ENCODE measurements at regions not wholly inside any gene's neighbourhood (a gene's known extent, or its start where the extent isn't known, plus 50 kb on each side); places are given as distances from the start of the nearest gene placed in this dataset.
"Not testable (repeated sequence)": the region's sequence is repeated elsewhere in the genome, so short reads cannot be mapped to it uniquely, and the experiment has no call there.

- no peak for TF ChIP-seq CTCF (IDR thresholded peaks at IDR 0.05; ENCODE audit: low read depth, low read length, missing control alignments)
- no peak for DNase-seq
- H3K4me3 ChIP-seq (ENCODE audit: low read depth, low read length): no peak overlapping the region
- in situ Hi-C loops (cut with HindIII; ENCODE audit: low pct_ligation_motif_present, low sequenced_read_pairs): no loop called here
- peaks cover 2% of the 10 kb centered on the region for H3K27me3 ChIP-seq (replicated peaks)
- H3K36me3 ChIP-seq (replicated peaks): no peaks in the 10 kb centered on the region
- H3K27ac ChIP-seq: no peak overlapping the region
Observed at GRCh38 chr20:48035961-48036731, 250.9 kb upstream of the SULF2 start.

GRCh38 chr20:48034751-48035150 lies 249.5 kb upstream of the SULF2 start:
- Histone ChIP-seq H3K4me3 (ENCODE audit: low read depth, low read length) (no peak overlapping the region), H3K27me3 (replicated peaks) (peaks cover 2% of the 10 kb centered on the region), H3K36me3 (replicated peaks) (no peaks in the 10 kb centered on the region), H3K27ac (no peak overlapping the region)
- in situ Hi-C loops (cut with HindIII; ENCODE audit: low pct_ligation_motif_present, low sequenced_read_pairs): no loop called here
- no peak for DNase-seq
- no peak for TF ChIP-seq CTCF (IDR thresholded peaks at IDR 0.05; ENCODE audit: low read depth, low read length, missing control alignments)

GRCh38 chr20:48033005-48033404 lies 247.7 kb upstream of the SULF2 start:
- H3K36me3 ChIP-seq (replicated peaks); in situ Hi-C loops (cut with HindIII; ENCODE audit: low pct_ligation_motif_present, low sequenced_read_pairs); DNase-seq; H3K4me3 ChIP-seq (ENCODE audit: low read depth, low read length); H3K27ac ChIP-seq; H3K27me3 ChIP-seq (replicated peaks): not testable (repeated sequence)

GRCh38 chr20:48031122-48031521 lies 245.8 kb upstream of the SULF2 start:
- no peak for TF ChIP-seq CTCF (IDR thresholded peaks at IDR 0.05; ENCODE audit: low read depth, low read length, missing control alignments)
- in situ Hi-C loops (cut with HindIII; ENCODE audit: low pct_ligation_motif_present, low sequenced_read_pairs): no loop called here
- Histone ChIP-seq H3K36me3 (replicated peaks) (no peaks in the 10 kb centered on the region), H3K27me3 (replicated peaks) (no peaks in the 10 kb centered on the region), H3K4me3 (ENCODE audit: low read depth, low read length) (no peak overlapping the region), H3K27ac (no peak overlapping the region)
- no peak for DNase-seq

- Histone ChIP-seq H3K4me3 (ENCODE audit: low read depth, low read length) (no peak overlapping the region), H3K27ac (no peak overlapping the region), H3K36me3 (replicated peaks) (no peaks in the 10 kb centered on the region), H3K27me3 (replicated peaks) (no peaks in the 10 kb centered on the region)
- DNase-seq: no peak
- in situ Hi-C loops (cut with HindIII; ENCODE audit: low pct_ligation_motif_present, low sequenced_read_pairs): no loop called here
- TF ChIP-seq CTCF (IDR thresholded peaks at IDR 0.05; ENCODE audit: low read depth, low read length, missing control alignments): no peak
Observed at GRCh38 chr20:48026981-48027592, 241.8 kb upstream of the SULF2 start.

GRCh38 chr20:48025661-48026060 lies 240.4 kb upstream of the SULF2 start:
- no peak for DNase-seq
- Histone ChIP-seq H3K36me3 (replicated peaks) (no peaks in the 10 kb centered on the region), H3K27ac (no peak overlapping the region), H3K27me3 (replicated peaks) (no peaks in the 10 kb centered on the region), H3K4me3 (ENCODE audit: low read depth, low read length) (no peak overlapping the region)
- TF ChIP-seq CTCF (IDR thresholded peaks at IDR 0.05; ENCODE audit: low read depth, low read length, missing control alignments): no peak
- in situ Hi-C loops (cut with HindIII; ENCODE audit: low pct_ligation_motif_present, low sequenced_read_pairs): no loop called here

Measured in brain microvascular endothelial cell (primary cell).